SK-N-SH treated with all-trans-retinoic acid at 6 μM for 48 hours (cell line): ENCODE measurements at regions not wholly inside any gene's neighbourhood (a gene's known extent, or its start where the extent isn't known, plus 50 kb on each side); places are given as distances from the start of the nearest gene placed in this dataset.

Source experiments
- ATAC-seq: fragments of 200-7000 bp; cut with Tn5 transposase; 3 replicates; pipeline ENCODE4 v1.9.1; 2020; ENCODE audit warnings: mild to moderate bottlenecking, moderate library complexity
- ARNTL ChIP-seq: fragments of 450-650 bp; formaldehyde crosslinking; IDR thresholded peaks from 2 replicates; pipeline ENCODE4 v1.5.0; 2020; ENCODE audit warnings: low read depth, mild to moderate bottlenecking, moderate library complexity, borderline replicate concordance
- BACH2 ChIP-seq: fragments of 250-450 bp; sonication (Bioruptor Pico); IDR thresholded peaks from 2 replicates; pipeline ENCODE4 v1.9.0; 2021; ENCODE audit warnings: mild to moderate bottlenecking, borderline replicate concordance
- CREB5 ChIP-seq: fragments of 250-450 bp; sonication (Bioruptor Pico); IDR thresholded peaks from 2 replicates; pipeline ENCODE4 v1.5.1; 2020; ENCODE audit warnings: low read depth, mild to moderate bottlenecking, moderate library complexity
- CSDC2 ChIP-seq: fragments of 250-450 bp; sonication (Bioruptor Pico); IDR thresholded peaks from 2 replicates; pipeline ENCODE4 v1.5.0; 2020; ENCODE audit warnings: mild to moderate bottlenecking, moderate library complexity
- CSRNP3 ChIP-seq: fragments of 250-450 bp; sonication (Bioruptor Pico); IDR thresholded peaks from 2 replicates; pipeline ENCODE4 v1.5.1; 2021; ENCODE audit warnings: mild to moderate bottlenecking, moderate library complexity
- ESRRG ChIP-seq: fragments of 250-450 bp; sonication (Bioruptor Pico); IDR thresholded peaks from 2 replicates; pipeline ENCODE4 v1.6.1; 2021; ENCODE audit warnings: mild to moderate bottlenecking
- GLIS3 ChIP-seq: fragments of 250-450 bp; sonication (Bioruptor Pico); IDR thresholded peaks from 2 replicates; pipeline ENCODE4 v1.5.0; 2020; ENCODE audit warnings: mild to moderate bottlenecking, moderate library complexity
- ISL1 ChIP-seq: fragments of 250-450 bp; sonication (Bioruptor Pico); IDR thresholded peaks from 2 replicates; pipeline ENCODE4 v2.1.2; 2022; ENCODE audit warnings: mild to moderate bottlenecking, moderate library complexity
- OSR1 ChIP-seq: fragments of 250-450 bp; sonication (Bioruptor Pico); IDR thresholded peaks from 2 replicates; pipeline ENCODE4 v1.8.0; 2022; ENCODE audit warnings: moderate library complexity, mild to moderate bottlenecking, inconsistent platforms
- PATZ1 ChIP-seq: fragments of 250-450 bp; sonication (Bioruptor Pico); IDR thresholded peaks from 2 replicates; pipeline ENCODE4 v1.8.0; 2020; ENCODE audit warnings: mild to moderate bottlenecking, moderate library complexity, borderline replicate concordance
- POU6F1 ChIP-seq: fragments of 250-450 bp; sonication (Bioruptor Pico); IDR thresholded peaks from 2 replicates; pipeline ENCODE4 v1.8.0; 2021; ENCODE audit warnings: low read depth, mild to moderate bottlenecking, moderate library complexity, borderline replicate concordance
- PPARA ChIP-seq: fragments of 250-450 bp; sonication (Bioruptor Pico); IDR thresholded peaks from 2 replicates; pipeline ENCODE4 v1.5.0; 2020; ENCODE audit warnings: mild to moderate bottlenecking, borderline replicate concordance
- RARB ChIP-seq: fragments of 250-450 bp; sonication (Bioruptor Pico); IDR thresholded peaks from 2 replicates; pipeline ENCODE4 v1.8.0; 2021; ENCODE audit warnings: mild to moderate bottlenecking, moderate library complexity
- SNAI2 ChIP-seq: fragments of 250-450 bp; sonication (Bioruptor Pico); IDR thresholded peaks from 2 replicates; pipeline ENCODE4 v1.5.0; 2020; ENCODE audit warnings: mild to moderate bottlenecking, moderate library complexity
- TCF4 ChIP-seq: fragments of 250-450 bp; sonication (Bioruptor Pico); IDR thresholded peaks from 2 replicates; pipeline ENCODE4 v1.8.0; 2021; ENCODE audit warnings: mild to moderate bottlenecking, moderate library complexity, borderline replicate concordance
- TOX ChIP-seq: fragments of 250-450 bp; sonication (Bioruptor Pico); IDR thresholded peaks from 2 replicates; pipeline ENCODE4 v1.8.0; 2021; ENCODE audit warnings: mild to moderate bottlenecking, moderate library complexity, borderline replicate concordance
- TSHZ2 ChIP-seq: fragments of 250-450 bp; sonication (Bioruptor Pico); IDR thresholded peaks from 2 replicates; pipeline ENCODE4 v1.5.0; 2020; ENCODE audit warnings: mild to moderate bottlenecking, moderate library complexity
- ZC3H10 ChIP-seq: fragments of 250-450 bp; sonication (Bioruptor Pico); IDR thresholded peaks from 2 replicates; pipeline ENCODE4 v1.5.1; 2021; ENCODE audit warnings: mild to moderate bottlenecking, moderate library complexity
- ZFP3 ChIP-seq: fragments of 250-450 bp; sonication (Bioruptor Pico); IDR thresholded peaks from 2 replicates; pipeline ENCODE4 v1.5.0; 2020; ENCODE audit warnings: mild to moderate bottlenecking, moderate library complexity
- ZFP30 ChIP-seq: fragments of 450-650 bp; formaldehyde crosslinking; IDR thresholded peaks from 2 replicates; pipeline ENCODE4 v1.5.0; 2022; ENCODE audit warnings: mild to moderate bottlenecking, moderate library complexity
- ZNF70 ChIP-seq: fragments of 450-650 bp; formaldehyde crosslinking; IDR thresholded peaks from 2 replicates; pipeline ENCODE4 v1.5.0; 2020; ENCODE audit warnings: mild to moderate bottlenecking, moderate library complexity
- ZNF8 ChIP-seq: fragments of 450-650 bp; formaldehyde crosslinking; IDR thresholded peaks from 2 replicates; pipeline ENCODE4 v1.5.0; 2020; ENCODE audit warnings: mild to moderate bottlenecking, moderate library complexity

- TF ChIP-seq ARNTL (no peak), ZC3H10 (CRISPR knock-in tag) (no peak), RARB (CRISPR knock-in tag) (no peak), PATZ1 (CRISPR knock-in tag) (no peak), CSRNP3 (no peak), CSDC2 (CRISPR knock-in tag) (no peak), ZFP30 (no peak), GLIS3 (CRISPR knock-in tag) (no peak), BACH2 (CRISPR knock-in tag) (no peak), CREB5 (no peak), ISL1 (no peak), TSHZ2 (CRISPR knock-in tag) (no peak), ZNF8 (no peak), ZFP3 (CRISPR knock-in tag) (no peak), OSR1 (no peak), ZNF70 (no peak), POU6F1 (no peak)
- no peak for ATAC-seq
Measured at GRCh38 chr10:121182219-121182618, 331.1 kb downstream of the WDR11 start.

GRCh38 chr10:121183236-121183635, 332.1 kb downstream of the WDR11 start:
- ATAC-seq: no peak
- TF ChIP-seq CSDC2 (CRISPR knock-in tag): no peak
- TF ChIP-seq ZC3H10 (CRISPR knock-in tag): no peak
- no peak for TF ChIP-seq ZFP30
- no peak for TF ChIP-seq ARNTL
- no peak for TF ChIP-seq ZNF70
- no peak for TF ChIP-seq PPARA (CRISPR knock-in tag)

- ATAC-seq: no peak
- TF ChIP-seq TOX (CRISPR knock-in tag) (no peak), GLIS3 (CRISPR knock-in tag) (no peak), PATZ1 (CRISPR knock-in tag) (no peak), ARNTL (no peak), SNAI2 (CRISPR knock-in tag) (no peak), CSRNP3 (no peak), ZC3H10 (CRISPR knock-in tag) (no peak), OSR1 (no peak), ESRRG (CRISPR knock-in tag) (no peak), TCF4 (CRISPR knock-in tag) (no peak)
Measured at GRCh38 chr10:121183707-121184106, 332.5 kb downstream of the WDR11 start.
